HG03342 (cell line): ENCODE measurements at regions not wholly inside any gene's neighbourhood (a gene's known extent, or its start where the extent isn't known, plus 50 kb on each side); places are given as distances from the start of the nearest gene placed in this dataset.

Source experiments
- ATAC-seq: cut with Tn5 transposase; IDR thresholded peaks from one replicate; pipeline ENCODE4 v1.9.1; 2021; ENCODE audit warnings: mild to moderate bottlenecking, moderate library complexity; ENCODE audit not compliant: unreplicated experiment

GRCh38 chr1:101653482-101653946 lies 343.2 kb downstream of the OLFM3 start:
- no peak for ATAC-seq

- ATAC-seq = no peak
Observed at GRCh38 chr1:101664726-101665125, 332.0 kb downstream of the OLFM3 start.

GRCh38 chr1:101667761-101668160 lies 329.0 kb downstream of the OLFM3 start:
- no peak for ATAC-seq

GRCh38 chr1:101683136-101683535 lies 313.6 kb downstream of the OLFM3 start:
- ATAC-seq = no peak

GRCh38 chr1:101683561-101683960 lies 313.2 kb downstream of the OLFM3 start:
- no peak for ATAC-seq

GRCh38 chr1:101697072-101697471 lies 299.7 kb downstream of the OLFM3 start:
- no peak for ATAC-seq

GRCh38 chr1:101698681-101699080 lies 298.0 kb downstream of the OLFM3 start:
- no peak for ATAC-seq

- no peak for ATAC-seq
Observed at GRCh38 chr1:101704895-101705294, 291.8 kb downstream of the OLFM3 start.

GRCh38 chr1:101706366-101706765 lies 290.4 kb downstream of the OLFM3 start:
- ATAC-seq = no peak

GRCh38 chr1:101709721-101710120 lies 287.0 kb downstream of the OLFM3 start:
- ATAC-seq = no peak

GRCh38 chr1:101713760-101714159 lies 283.0 kb downstream of the OLFM3 start:
- no peak for ATAC-seq

GRCh38 chr1:101723415-101723814 lies 273.3 kb downstream of the OLFM3 start:
- peak; percentile 53 for ATAC-seq

- peak; percentile 61 for ATAC-seq
Observed at GRCh38 chr1:101728029-101728428, 268.7 kb downstream of the OLFM3 start.

GRCh38 chr1:101730559-101730958 lies 266.2 kb downstream of the OLFM3 start:
- no peak for ATAC-seq

GRCh38 chr1:101732261-101732660 lies 264.5 kb downstream of the OLFM3 start:
- peak; percentile 50 for ATAC-seq

- no peak for ATAC-seq
Observed at GRCh38 chr1:101733340-101733739, 263.4 kb downstream of the OLFM3 start.

- no peak for ATAC-seq
Observed at GRCh38 chr1:101738475-101738874, 258.3 kb downstream of the OLFM3 start.

GRCh38 chr1:101739146-101739545 lies 257.6 kb downstream of the OLFM3 start:
- ATAC-seq = no peak

GRCh38 chr1:101739826-101740330 lies 256.8 kb downstream of the OLFM3 start:
- no peak for ATAC-seq

- no peak for ATAC-seq
Observed at GRCh38 chr1:101741910-101742309, 254.8 kb downstream of the OLFM3 start.

GRCh38 chr1:101742509-101742908 lies 254.2 kb downstream of the OLFM3 start:
- no peak for ATAC-seq

- no peak for ATAC-seq
Observed at GRCh38 chr1:101745551-101746270, 251.0 kb downstream of the OLFM3 start.

- no peak for ATAC-seq
Observed at GRCh38 chr1:101748077-101748476, 248.6 kb downstream of the OLFM3 start.
